Superior temporal gyrus (tissue), 1 donor: ENCODE measurements at regions not wholly inside any gene's neighbourhood (a gene's known extent, or its start where the extent isn't known, plus 50 kb on each side); places are given as distances from the start of the nearest gene placed in this dataset.
"Not testable (repeated sequence)": the region's sequence is repeated elsewhere in the genome, so short reads cannot be mapped to it uniquely, and the experiment has no call there.

Experiments used
- DNase-seq: peaks from one replicate; pipeline ENCODE4 v3.0.0-alpha.2; 2016; ENCODE audit errors: extremely low spot score

GRCh38 chr3:82761858-82762257, 1000.4 kb upstream of the GBE1 start:
- no peak for DNase-seq

GRCh38 chr3:82745544-82745943, 984.1 kb upstream of the GBE1 start:
- DNase-seq, result no peak

- DNase-seq, result no peak
Measured at GRCh38 chr3:82743196-82743595, 981.8 kb upstream of the GBE1 start.

GRCh38 chr3:82741346-82741745, 979.9 kb upstream of the GBE1 start:
- DNase-seq, result no peak

- no peak for DNase-seq
Measured at GRCh38 chr3:82739390-82739789, 977.9 kb upstream of the GBE1 start.

GRCh38 chr3:82736696-82737277, 975.3 kb upstream of the GBE1 start:
- no peak for DNase-seq

- no peak for DNase-seq
Measured at GRCh38 chr3:82715091-82715856, 953.8 kb upstream of the GBE1 start.

GRCh38 chr3:82707035-82707434, 945.6 kb upstream of the GBE1 start:
- DNase-seq, result no peak

GRCh38 chr3:82685761-82686160, 924.3 kb upstream of the GBE1 start:
- no peak for DNase-seq

- no peak for DNase-seq
Measured at GRCh38 chr3:82676356-82677026, 915.0 kb upstream of the GBE1 start.

- DNase-seq, result no peak
Measured at GRCh38 chr3:82672966-82673365, 911.5 kb upstream of the GBE1 start.

GRCh38 chr3:82671466-82671865, 910.0 kb upstream of the GBE1 start:
- no peak for DNase-seq

GRCh38 chr3:82654708-82655107, 893.3 kb upstream of the GBE1 start:
- DNase-seq, result no peak

- DNase-seq, result no peak
Measured at GRCh38 chr3:82643948-82644347, 882.5 kb upstream of the GBE1 start.

GRCh38 chr3:82641701-82642100, 880.3 kb upstream of the GBE1 start:
- no peak for DNase-seq

GRCh38 chr3:82640254-82640653, 878.8 kb upstream of the GBE1 start:
- no peak for DNase-seq

GRCh38 chr3:82637574-82637973, 876.1 kb upstream of the GBE1 start:
- DNase-seq, result no peak

- DNase-seq, result no peak
Measured at GRCh38 chr3:82636177-82636576, 874.7 kb upstream of the GBE1 start.

GRCh38 chr3:82633319-82633718, 871.9 kb upstream of the GBE1 start:
- DNase-seq, result no peak

GRCh38 chr3:82629937-82630336, 868.5 kb upstream of the GBE1 start:
- DNase-seq, result no peak

- no peak for DNase-seq
Measured at GRCh38 chr3:82628385-82629014, 867.1 kb upstream of the GBE1 start.

GRCh38 chr3:82627733-82628132, 866.3 kb upstream of the GBE1 start:
- no peak for DNase-seq

GRCh38 chr3:82620744-82621143, 859.3 kb upstream of the GBE1 start:
- DNase-seq, result not testable (repeated sequence)
